Pancreas (tissue), 10 donors: ENCODE measurements at regions not wholly inside any gene's neighbourhood (a gene's known extent, or its start where the extent isn't known, plus 50 kb on each side); places are given as distances from the start of the nearest gene placed in this dataset.

Source experiments
- ATAC-seq, 4 donors: fragments of 200-7000 bp; cut with Tn5 transposase; one replicate each; pipeline versions ENCODE4 v1.8.0 to v1.9.1; 2020; ENCODE audit warnings: mild to moderate bottlenecking in 4 of 4, moderate library complexity in 4 of 4
- DNase-seq, 6 donors: peaks; one replicate each; pipeline ENCODE4 v3.0.0-alpha.2; 2020
- FAIRE-seq: peaks from 2 replicates; lab custom pipeline; 2012; peaks lifted over from hg19 to GRCh38; lab: Jason Lieb, UNC
- H3K27ac ChIP-seq, 4 donors: fragments of 200-600 bp; sonication (generic); 1 replicate in 3 of 4; 2 replicates in 1 of 4; pipeline versions ENCODE4 v1.5.0 to v1.8.0; 2020
- H3K27me3 ChIP-seq, 4 donors: fragments of 200-600 bp; one replicate each; pipeline ENCODE4 v1.8.0; 2021
- H3K36me3 ChIP-seq, 3 donors: fragments of 200-600 bp; sonication (generic) in 1 of 3; one replicate each; pipeline versions ENCODE4 v1.5.0 to v1.8.0; 2020 to 2021
- H3K4me1 ChIP-seq, 3 donors: fragments of 200-600 bp; one replicate each; pipeline ENCODE4 v1.8.0; 2021
- H3K4me3 ChIP-seq, 4 donors: fragments of 200-600 bp; sonication (generic) in 2 of 4; one replicate each; pipeline versions ENCODE4 v1.5.0 to v1.8.0; 2020 to 2021
- H3K9me3 ChIP-seq, 4 donors: fragments of 200-600 bp; one replicate each; pipeline ENCODE4 v1.8.0; 2021
- WGBS, 2 donors: extraction: QIAGEN DNeasy Blood & Tissue Kit; methylation state at CpG; one replicate each; pipeline ENCODE4 v1.1.7; 2013; 5-methylcytosine and 5-hydroxymethylcytosine counted together
- intact Hi-C, 3 donors: fragments of 100-400 bp; cut with DNase I; formaldehyde crosslinking; loops; one replicate each; pipeline versions ENCODE4 v1.11.1 to v1.14.2; 2022
- TF ChIP-seq, protein P1 (sequence below), 4 donors: fragments of 200-600 bp; sonication (generic) in 3 of 4; IDR thresholded peaks; one replicate each; pipeline versions ENCODE4 v1.5.0 to v1.8.0; 2021; ENCODE audit warnings: antibody characterized with exemption in 4 of 4
- donor health status: healthy with polysubstance abuse.
- donor health status: DM: no; HTN: no; CAD: no; lungs with moderate emphysema.
- donor health status: DM: no; HTN: no; CAD: no.
- donor health status: control.
- donor health status: control.
- donor health status: Bipolar disorder and iron deficiency.
- donor health status: DM: yes; HTN: yes; CAD: no.
- donor health status: DM: no; HTN: no; CAD: no.
- donor health status: DM: no; HTN: no; CAD: no.
- donor health status: DM: yes; HTN: yes; CAD: no.

DNA sequence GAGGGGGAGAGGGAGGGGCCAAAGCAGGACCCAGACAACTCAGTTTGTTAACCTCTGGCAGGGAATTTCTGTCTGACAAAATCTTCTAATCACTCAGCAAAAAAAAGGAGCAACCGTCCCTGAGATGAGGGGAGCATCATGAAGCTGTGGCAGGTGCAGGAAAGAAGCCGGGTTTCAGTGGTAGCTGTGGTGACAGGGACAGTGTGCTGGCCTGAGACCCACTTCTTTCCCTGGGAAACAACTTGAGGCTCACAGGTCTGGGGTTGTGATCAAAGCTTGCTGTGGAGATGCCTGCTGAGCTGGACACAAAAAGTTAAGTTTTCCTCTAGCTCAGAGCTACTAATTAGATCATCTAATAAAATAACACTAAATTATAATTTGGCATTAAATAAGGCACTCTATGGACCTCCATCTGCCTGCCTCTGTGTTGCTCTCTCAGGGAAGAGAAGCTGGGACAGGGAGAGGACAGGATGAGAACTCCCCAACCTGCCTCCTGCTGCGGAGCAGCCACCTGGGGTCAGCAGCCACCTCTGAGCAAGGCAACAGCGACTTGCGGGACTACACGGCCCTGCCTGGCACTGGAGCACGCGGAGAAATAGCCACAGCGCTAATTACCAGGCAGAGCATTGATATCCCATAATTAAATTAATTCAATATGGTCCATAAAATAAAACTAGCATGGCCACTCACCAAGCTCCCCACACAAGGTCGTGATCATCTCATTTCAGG, 104.6 kb upstream of the TEX51 start:
- no peaks in the 10 kb centered on the region for H3K27me3 ChIP-seq
- 25 to 38% methylated on average over 10 of the region's 10 CpGs for WGBS, 2 donors
- no peak overlapping the region for H3K4me3 ChIP-seq
- no peaks in the 10 kb centered on the region for H3K9me3 ChIP-seq
- TF ChIP-seq, protein P1, sequence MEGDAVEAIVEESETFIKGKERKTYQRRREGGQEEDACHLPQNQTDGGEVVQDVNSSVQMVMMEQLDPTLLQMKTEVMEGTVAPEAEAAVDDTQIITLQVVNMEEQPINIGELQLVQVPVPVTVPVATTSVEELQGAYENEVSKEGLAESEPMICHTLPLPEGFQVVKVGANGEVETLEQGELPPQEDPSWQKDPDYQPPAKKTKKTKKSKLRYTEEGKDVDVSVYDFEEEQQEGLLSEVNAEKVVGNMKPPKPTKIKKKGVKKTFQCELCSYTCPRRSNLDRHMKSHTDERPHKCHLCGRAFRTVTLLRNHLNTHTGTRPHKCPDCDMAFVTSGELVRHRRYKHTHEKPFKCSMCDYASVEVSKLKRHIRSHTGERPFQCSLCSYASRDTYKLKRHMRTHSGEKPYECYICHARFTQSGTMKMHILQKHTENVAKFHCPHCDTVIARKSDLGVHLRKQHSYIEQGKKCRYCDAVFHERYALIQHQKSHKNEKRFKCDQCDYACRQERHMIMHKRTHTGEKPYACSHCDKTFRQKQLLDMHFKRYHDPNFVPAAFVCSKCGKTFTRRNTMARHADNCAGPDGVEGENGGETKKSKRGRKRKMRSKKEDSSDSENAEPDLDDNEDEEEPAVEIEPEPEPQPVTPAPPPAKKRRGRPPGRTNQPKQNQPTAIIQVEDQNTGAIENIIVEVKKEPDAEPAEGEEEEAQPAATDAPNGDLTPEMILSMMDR (IDR thresholded peaks at IDR 0.05): no peak
- H3K36me3 ChIP-seq: no peaks in the 10 kb centered on the region
- DNase-seq (peak in 1 of 6 donors; percentile 32), FAIRE-seq (no peak), ATAC-seq (no peak)
- no peak overlapping the region for H3K27ac ChIP-seq
- H3K4me1 ChIP-seq: no peaks in the 10 kb centered on the region
- intact Hi-C loops: no loop called here

DNA sequence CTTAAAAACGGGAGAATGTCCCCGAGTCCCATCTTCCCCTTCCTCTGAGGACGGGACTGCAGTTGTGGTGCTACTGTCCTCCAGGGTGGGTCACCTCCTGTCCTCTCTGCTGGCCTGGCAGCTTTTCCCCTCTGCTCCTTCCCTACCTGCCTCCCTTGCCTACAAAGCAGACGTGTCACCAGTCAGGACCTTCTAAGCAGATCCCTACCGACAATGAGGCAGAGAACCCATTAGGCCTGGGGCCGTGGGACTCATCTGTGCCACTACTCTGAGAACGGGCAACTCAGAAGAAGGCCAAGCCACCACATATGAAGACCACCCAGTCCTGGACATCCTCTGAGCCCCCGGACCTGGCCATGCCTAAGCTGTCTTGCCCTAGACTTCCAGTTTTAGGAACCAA, 103.0 kb upstream of the TEX51 start:
- H3K27me3 ChIP-seq: no peaks in the 10 kb centered on the region
- DNase-seq (peak in 1 of 6 donors; percentile 28), FAIRE-seq (no peak), ATAC-seq (no peak)
- no peak overlapping the region for H3K4me3 ChIP-seq
- WGBS, 2 donors: 51 to 66% methylated on average over 8 of the region's 8 CpGs
- no peak overlapping the region for H3K27ac ChIP-seq
- TF ChIP-seq, protein P1 (IDR thresholded peaks at IDR 0.05): no peak
- H3K9me3 ChIP-seq: no peaks in the 10 kb centered on the region
- H3K4me1 ChIP-seq: no peaks in the 10 kb centered on the region
- H3K36me3 ChIP-seq: no peaks in the 10 kb centered on the region
- intact Hi-C loops: no loop called here

DNA sequence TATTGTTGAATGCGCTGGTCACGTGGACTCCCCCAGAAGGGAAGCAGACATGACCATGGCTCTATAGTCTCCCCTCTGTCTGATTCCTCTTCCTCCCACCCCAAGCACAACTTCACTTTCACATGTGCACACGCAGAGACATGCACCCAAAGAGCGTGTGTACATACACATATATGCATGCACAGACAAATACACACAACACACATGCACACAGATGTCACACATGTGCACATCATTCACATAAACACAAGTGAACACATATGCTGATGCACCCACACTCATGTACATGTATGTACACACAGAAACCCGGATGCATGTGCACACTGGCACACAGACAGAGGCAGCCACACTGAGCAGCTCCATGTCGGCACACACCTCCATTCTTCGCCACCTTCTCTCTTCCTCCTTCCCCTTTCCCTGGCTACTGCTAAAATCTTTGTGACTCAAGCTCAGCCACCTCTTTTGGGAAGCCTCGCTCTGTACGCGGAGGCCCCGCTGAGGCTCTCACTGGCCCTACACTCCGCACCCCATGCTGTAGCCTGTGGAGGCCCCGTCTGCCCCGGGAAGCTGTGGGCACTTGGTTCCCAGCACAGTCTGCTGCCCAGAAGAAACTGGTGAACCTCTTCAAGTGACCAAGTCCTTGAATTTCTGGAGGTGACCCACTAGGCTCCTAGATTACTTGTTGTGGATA, 101.6 kb upstream of the TEX51 start:
- ATAC-seq: no peak
- no peaks in the 10 kb centered on the region for H3K9me3 ChIP-seq
- no peaks in the 10 kb centered on the region for H3K27me3 ChIP-seq
- FAIRE-seq: no peak
- no peaks in the 10 kb centered on the region for H3K36me3 ChIP-seq
- H3K4me1 ChIP-seq: no peaks in the 10 kb centered on the region
- intact Hi-C loops: no loop called here
- 74 to 85% methylated on average over 14 of the region's 14 CpGs for WGBS, 2 donors
- DNase-seq: no peak
- TF ChIP-seq, protein P1 (IDR thresholded peaks at IDR 0.05): no peak
- no peak overlapping the region for H3K27ac ChIP-seq
- H3K4me3 ChIP-seq: no peak overlapping the region

DNA sequence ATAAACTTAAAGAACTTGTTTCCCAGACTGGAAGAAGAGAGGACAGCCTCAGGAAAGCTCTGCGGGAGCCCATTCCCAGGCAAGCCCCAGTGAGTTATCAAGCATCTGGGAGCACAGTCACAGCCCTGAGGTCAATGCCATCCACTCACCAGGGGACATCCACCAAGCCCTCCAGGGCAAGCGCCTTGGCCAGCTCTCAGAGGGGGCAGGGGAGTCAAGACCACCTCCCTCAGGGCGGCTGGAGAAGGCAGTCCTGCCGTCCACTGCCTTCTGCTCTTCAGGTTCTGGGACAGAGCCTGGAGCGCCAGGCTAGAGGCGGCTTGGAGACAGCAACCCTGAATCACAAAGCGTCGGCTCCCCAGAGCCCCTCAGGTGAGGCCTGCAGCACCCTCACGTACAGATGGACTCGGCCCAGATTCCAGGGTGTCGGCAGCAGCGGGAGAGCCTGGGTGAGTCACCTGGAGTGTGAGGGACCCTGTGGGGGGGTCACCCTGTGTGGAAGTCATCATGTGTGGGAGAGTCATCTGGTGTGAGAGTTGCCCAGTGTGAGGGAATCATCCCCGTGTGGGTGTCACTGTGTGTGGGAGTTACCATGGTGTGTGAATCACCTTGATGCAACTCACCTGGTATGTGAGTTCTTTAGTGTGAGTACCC, 100.9 kb upstream of the TEX51 start:
- no peaks in the 10 kb centered on the region for H3K27me3 ChIP-seq
- no peaks in the 10 kb centered on the region for H3K4me1 ChIP-seq
- FAIRE-seq (no peak), ATAC-seq (no peak), DNase-seq (no peak)
- H3K4me3 ChIP-seq: no peak overlapping the region
- WGBS, 2 donors: 74 to 81% methylated on average over 13 of the region's 13 CpGs
- TF ChIP-seq, protein P1 (IDR thresholded peaks at IDR 0.05): no peak
- no peaks in the 10 kb centered on the region for H3K9me3 ChIP-seq
- no peak overlapping the region for H3K27ac ChIP-seq
- H3K36me3 ChIP-seq: no peaks in the 10 kb centered on the region
- intact Hi-C loops: no loop called here
